ENCODE measurements at regions not wholly inside any gene's neighbourhood (a gene's known extent, or its start where the extent isn't known, plus 50 kb on each side); places are given as distances from the start of the nearest gene placed in this dataset.

GRCh38 chr9:97802276-97802675 is 50.8 kb upstream of the FOXE1 start:
- no peak for DNase-seq
- WGBS, 2 donors = 49 to 66% methylated on average over 4 to 5 of the region's 6 CpGs
- Histone ChIP-seq H3K9me3 (no peaks in the 10 kb centered on the region), H3K36me3 (no peaks in the 10 kb centered on the region), H3K4me1 (peaks cover 9 to 33% (median 17%) of the 10 kb centered on the region in 3 donors), H3K27ac (peak overlapping the region in 3 of 4 donors; percentile 80 to 86 (median 85)), H3K27me3 (peaks cover 0 to 42% (median 0%) of the 10 kb centered on the region in 4 donors), H3K4me3 (no peak overlapping the region)
- TF ChIP-seq POLR2A (IDR thresholded peaks at IDR 0.05) (no peak), CTCF (IDR thresholded peaks at IDR 0.05) (no peak)
- intact Hi-C loops (cut with DNase I) = no loop called here

- Histone ChIP-seq H3K27ac (peak overlapping the region; percentile 46 to 86 (median 82)), H3K4me3 (peak overlapping the region; percentile 39 to 74 (median 47)), H3K4me1 (peaks cover 9 to 33% (median 17%) of the 10 kb centered on the region in 3 donors), H3K36me3 (no peaks in the 10 kb centered on the region), H3K9me3 (no peaks in the 10 kb centered on the region), H3K27me3 (peaks cover 0 to 47% (median 0%) of the 10 kb centered on the region in 4 donors)
- intact Hi-C loops (cut with DNase I) = no loop called here
- DNase-seq = peak; percentile 12
- WGBS, 2 donors = 1 to 2% methylated on average over 31 to 45 of the region's 75 CpGs
- TF ChIP-seq POLR2A (IDR thresholded peaks at IDR 0.05) = peak in 1 of 4 donors; percentile 41
- peak in 4 of 6 experiments; percentile 14 to 47 (median 27) for TF ChIP-seq CTCF (IDR thresholded peaks at IDR 0.05)
These were observed 49.6 kb upstream of the FOXE1 start for GRCh38 chr9:97803167-97804058.

Measured in esophagus squamous epithelium (tissue), 5 donors.